Stimulated activated CD4-positive, alpha-beta T cell treated with anti-CD3 and anti-CD28 coated beads, Interleukin-2, amount 100 ng/mL, for 4 hours (primary cell): ENCODE measurements at regions not wholly inside any gene's neighbourhood (a gene's known extent, or its start where the extent isn't known, plus 50 kb on each side); places are given as distances from the start of the nearest gene placed in this dataset.

Source experiments
- DNase-seq: peaks from one replicate; pipeline ENCODE4 v3.0.0-alpha.2; 2020; ENCODE audit warnings: low read depth

GRCh38 chr2:120477198-120477597 is 131.3 kb downstream of the INHBB start:
- DNase-seq = no peak

- no peak for DNase-seq
Observed at GRCh38 chr2:120477831-120478481, 132.0 kb downstream of the INHBB start.

GRCh38 chr2:120480346-120480902 is 134.5 kb downstream of the INHBB start:
- DNase-seq = no peak

- no peak for DNase-seq
Observed at GRCh38 chr2:120480903-120481445, 135.0 kb downstream of the INHBB start.

- no peak for DNase-seq
Observed at GRCh38 chr2:120481446-120482194, 135.7 kb downstream of the INHBB start.

GRCh38 chr2:120482334-120482733 is 136.4 kb downstream of the INHBB start:
- no peak for DNase-seq

DNA sequence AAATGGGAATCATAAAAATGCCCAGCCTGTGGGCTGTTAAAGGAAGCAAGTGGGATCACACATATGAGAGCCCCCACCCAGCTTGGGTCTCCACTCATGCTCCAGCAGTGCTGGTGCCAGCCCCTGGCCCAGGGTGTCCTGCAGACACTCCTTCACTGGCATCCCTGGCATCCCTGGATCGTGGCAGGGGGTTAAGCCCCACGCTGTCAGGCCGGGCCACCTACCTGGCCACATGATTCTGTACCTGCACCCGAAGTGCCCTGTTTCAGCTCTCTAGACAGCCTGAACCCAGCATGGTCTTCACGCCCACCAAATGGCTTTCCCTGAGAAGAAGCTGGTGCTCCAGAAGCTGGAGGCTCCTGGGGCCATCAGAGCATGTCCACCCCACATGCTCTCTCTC is 137.4 kb downstream of the INHBB start:
- no peak for DNase-seq

DNA sequence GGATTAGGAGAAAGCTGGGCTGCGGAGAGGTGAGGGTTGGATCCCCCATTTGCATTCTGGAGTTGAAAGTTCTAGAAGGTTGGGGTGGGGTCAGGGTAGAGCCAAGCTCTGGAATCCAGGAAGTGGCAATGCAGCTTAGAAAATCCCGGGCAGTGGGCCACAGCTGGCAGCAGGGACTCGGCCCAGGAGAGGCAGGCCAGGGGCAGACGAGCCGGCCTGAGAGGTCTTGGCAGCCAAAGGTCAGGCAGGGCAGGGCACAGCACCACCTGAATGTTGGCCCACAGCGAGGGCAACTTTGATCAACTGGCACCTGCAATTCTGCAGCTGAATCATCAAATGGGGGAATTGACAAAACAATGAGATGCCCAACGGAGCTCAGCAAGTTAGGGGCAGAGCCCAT is 139.2 kb downstream of the INHBB start:
- DNase-seq = no peak

GRCh38 chr2:120486441-120486840 is 140.5 kb downstream of the INHBB start:
- no peak for DNase-seq

- no peak for DNase-seq
Observed at GRCh38 chr2:120486946-120487345, 141.0 kb downstream of the INHBB start.

- no peak for DNase-seq
Observed at GRCh38 chr2:120488531-120488930, 142.6 kb downstream of the INHBB start.

DNA sequence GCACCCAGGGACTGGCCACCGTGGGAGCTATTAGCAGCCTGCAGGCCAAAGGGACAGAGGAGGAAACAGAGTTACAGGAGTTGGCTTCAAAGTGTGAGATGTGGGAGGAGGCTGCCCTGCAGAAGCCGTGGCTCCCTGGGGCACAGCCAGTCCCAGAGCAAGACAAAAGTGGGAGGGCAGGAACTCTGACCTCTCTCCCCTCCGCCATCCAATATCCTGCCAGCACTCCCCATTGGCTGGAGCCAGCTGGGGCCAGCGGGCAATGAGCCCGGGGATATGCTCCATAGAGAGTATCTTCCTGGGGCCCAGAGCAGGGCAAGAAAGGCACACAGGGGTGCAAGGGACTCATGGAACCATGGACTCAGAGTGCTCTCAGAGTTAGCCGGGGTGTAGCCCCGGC is 143.1 kb downstream of the INHBB start:
- no peak for DNase-seq

DNA sequence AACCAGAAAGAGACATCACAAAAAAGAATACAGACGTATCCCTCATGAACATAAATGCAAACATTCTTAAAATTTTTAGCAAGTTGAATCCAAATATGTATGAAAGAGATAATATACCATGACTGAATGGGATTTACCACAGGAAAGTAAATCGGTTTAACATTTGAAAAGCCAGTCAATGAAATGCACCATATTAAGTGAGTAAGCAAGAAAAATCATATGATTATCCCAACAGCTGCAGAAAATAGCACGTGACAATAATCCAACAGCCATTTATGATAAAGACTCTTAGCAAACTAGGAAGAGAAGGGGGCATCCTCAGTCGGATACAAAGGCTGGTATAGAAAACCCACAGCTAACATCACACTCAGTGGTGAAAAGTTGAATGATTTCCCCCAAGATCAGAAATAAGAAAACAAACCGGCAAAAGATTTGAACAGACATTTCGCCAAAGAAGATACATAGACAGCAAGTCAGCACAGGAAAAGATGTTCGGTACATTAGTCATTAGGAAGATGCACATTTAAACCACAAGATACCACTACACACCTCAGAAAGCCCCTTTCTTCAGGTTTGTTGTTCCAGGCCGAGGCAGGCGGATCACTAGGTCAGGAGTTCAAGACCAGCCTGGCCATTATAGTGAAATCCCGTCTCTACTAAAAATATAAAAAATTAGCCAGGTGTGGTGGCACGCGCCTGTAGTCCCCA is 144.3 kb downstream of the INHBB start:
- DNase-seq = no peak

DNA sequence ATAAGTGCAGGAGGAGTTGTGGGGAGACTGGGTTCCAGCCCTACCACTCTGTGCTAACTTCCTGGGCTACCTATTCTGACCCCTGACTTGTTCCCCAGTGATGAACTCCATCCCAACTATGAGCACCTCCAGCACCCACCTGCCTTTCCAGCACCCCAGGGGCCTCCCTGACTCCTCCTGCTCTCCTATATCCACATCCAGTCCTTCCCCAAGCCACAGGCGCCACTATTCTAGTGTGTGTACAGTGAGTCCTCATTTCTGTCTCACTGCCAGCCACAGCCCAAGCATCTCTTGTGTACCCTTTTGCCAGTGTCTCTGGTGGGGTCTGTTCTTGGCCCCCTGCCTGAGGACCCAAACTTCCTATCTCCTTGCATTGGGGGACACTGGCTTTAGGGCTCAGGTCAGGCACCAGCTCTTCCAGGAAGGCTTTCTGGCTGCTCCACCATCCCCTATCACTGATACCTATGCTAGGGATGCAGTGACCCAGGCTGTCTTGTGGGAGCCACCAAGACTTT is 145.2 kb downstream of the INHBB start:
- no peak for DNase-seq

GRCh38 chr2:120493231-120493630 is 147.3 kb downstream of the INHBB start:
- no peak for DNase-seq

DNA sequence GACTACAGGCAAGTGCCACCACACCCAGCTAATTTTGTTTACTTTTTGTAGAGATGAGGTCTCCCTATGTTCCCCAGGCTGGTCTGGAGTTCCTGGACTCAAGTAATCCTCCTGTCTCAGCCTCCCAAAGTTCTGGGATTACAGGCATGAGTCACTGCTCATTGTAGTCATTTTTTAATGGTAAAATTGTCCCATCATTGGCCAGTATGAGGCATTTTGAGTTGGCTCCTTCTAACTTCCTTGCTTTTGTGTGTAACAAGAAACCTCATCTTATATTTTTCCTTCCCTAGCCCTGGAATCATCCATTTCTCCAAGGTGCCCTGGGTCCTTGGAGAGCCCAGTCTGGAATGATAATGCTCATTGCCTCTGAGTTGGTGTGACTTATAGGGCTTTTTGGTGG is 148.5 kb downstream of the INHBB start:
- DNase-seq = no peak

DNA sequence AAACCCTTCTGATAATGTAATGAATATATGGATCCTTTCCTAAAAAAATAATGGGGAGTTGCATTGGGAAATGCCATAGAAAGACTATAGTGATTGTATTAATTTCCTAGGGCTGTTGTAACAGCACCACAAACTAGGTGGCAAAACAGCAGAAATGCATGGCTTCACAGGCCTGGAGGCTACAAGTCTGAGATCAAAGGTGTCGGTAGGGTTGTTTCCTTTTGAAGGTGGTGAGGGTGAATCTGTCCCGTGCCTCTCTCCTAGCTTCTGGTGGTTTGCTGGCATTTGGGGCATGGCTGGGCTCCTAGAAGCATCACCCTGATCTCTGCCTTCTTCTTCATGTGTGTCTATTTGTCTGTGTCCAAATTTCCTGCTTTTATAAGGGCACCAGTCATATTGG is 149.7 kb downstream of the INHBB start:
- no peak for DNase-seq

DNA sequence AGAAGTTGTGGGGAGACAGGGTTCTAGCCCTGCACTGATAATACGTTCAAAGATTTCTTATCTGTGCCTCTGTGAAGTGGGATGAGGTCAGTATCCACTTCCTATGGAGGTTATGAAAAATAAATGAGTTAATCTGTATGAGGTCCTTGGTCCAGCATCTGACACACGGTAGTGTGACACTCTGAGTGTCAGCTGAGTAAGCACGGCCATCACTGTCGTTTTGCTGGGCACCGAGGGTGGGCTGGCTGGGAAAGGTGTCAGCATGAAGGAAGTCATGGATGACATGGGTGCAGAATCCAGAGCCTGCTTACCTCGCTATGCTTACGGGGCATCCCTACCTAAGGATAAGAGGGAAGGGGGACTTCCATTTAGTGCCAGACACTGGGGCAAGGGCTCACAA is 150.3 kb downstream of the INHBB start:
- DNase-seq = no peak

DNA sequence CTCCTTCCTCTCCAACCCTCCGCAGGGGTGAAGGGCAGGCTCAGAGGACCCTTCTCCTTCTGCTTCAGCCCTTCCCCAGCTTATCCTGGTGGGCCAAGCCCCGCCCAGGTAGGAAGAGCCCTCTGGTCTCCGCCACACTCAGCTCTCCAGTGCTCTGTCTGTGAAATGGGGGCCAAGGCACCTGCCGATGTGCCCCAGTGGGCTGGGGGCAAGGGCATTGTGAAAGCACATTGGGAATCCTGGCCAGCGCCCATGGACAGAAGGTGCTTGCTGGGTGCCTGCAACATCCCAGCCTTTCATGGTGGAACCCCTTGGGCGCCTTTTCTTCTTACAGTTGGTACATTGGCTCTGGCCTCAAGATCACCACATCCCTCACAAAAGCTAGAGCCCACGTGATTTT is 150.8 kb downstream of the INHBB start:
- no peak for DNase-seq

DNA sequence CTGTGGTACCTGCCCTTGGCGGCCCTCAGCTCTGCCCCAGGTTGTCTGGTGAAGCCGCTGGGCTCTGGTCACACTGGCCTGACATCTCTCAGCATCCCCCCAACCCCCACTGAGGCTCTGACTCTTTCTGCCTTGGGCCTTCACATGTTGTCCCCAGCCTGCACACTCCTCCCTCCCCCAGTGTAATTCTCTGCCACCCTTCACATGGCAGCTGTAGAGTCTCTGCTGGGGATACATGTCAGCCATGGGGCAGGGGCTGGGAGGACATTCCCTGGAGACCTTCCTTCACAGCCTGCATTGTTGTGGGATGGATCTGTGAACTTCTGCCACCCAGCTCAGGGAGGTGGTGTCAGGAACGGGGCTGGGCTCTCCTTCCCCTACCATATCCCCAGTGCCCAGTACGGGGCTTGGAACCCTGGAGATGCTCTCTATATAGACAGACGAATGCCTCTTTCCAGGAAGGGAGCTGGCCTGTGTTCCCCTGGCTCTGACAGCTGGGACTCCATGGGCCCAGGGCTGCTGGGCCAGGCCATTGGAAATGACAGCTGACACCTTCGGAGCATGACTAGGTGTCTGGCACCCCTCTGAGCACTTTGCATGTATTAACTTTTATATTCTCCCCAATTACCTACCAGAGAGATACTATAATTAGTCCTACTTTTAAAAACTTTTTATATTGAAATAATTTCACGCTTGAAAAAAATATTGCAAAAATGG is 151.5 kb downstream of the INHBB start:
- no peak for DNase-seq

DNA sequence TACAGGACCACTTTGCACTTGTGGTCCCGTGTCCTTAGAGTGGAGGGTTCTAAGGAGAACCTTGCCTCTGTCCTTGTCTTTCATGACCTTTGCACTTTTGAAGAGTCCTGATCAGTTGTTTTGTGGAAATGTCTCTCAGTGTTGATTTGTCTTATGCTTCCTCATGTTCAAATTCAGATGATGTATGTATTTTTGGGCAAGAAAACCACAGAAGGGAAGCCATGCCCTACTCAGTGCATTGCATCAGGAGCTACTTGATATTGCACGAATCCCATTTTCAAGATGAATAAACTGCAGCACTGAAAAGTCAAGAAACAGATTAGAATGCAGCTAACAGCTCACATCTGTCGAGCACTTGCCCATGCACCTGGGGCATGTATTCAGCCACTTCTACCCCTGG is 152.2 kb downstream of the INHBB start:
- DNase-seq = no peak
